Thoracic aorta (tissue), 2 donors: ENCODE measurements at regions not wholly inside any gene's neighbourhood (a gene's known extent, or its start where the extent isn't known, plus 50 kb on each side); places are given as distances from the start of the nearest gene placed in this dataset.

ENCODE experiments used
- ATAC-seq: fragments of 150-250 bp; one replicate; pipeline ENCODE4 v1.8.0; 2017; ENCODE audit warnings: low read depth; ENCODE audit not compliant: insufficient number of reproducible peaks, low FRiP score
- DNase-seq: peaks from one replicate; pipeline ENCODE4 v3.0.0-alpha.2; 2020; ENCODE audit warnings: low spot score
- H3K27ac ChIP-seq, 2 donors: fragments of 200-600 bp; sonication (generic); 1 replicate in 1 of 2; 2 replicates in 1 of 2; pipeline ENCODE4 v1.5.1; 2016; ENCODE audit warnings: mild to moderate bottlenecking in 2 of 2, moderate library complexity in 2 of 2
- H3K27me3 ChIP-seq: fragments of 200-600 bp; sonication (generic); replicated peaks from 2 replicates; pipeline ENCODE4 v1.6.0; 2016; ENCODE audit warnings: mild to moderate bottlenecking; ENCODE audit not compliant: insufficient read depth
- H3K36me3 ChIP-seq: fragments of 200-600 bp; sonication (generic); one replicate; pipeline ENCODE4 v1.5.1; 2016
- H3K4me1 ChIP-seq, 2 donors: fragments of 200-600 bp; sonication (generic); 1 replicate in 1 of 2; 2 replicates in 1 of 2; pipeline versions ENCODE4 v1.5.1 to v1.6.0; 2016; ENCODE audit warnings: low read depth in 2 of 2, mild to moderate bottlenecking in 1 of 2; ENCODE audit not compliant: control insufficient read depth in 1 of 2
- H3K4me3 ChIP-seq: fragments of 200-600 bp; sonication (generic); 2 replicates; pipeline ENCODE4 v1.5.1; 2016; ENCODE audit warnings: mild to moderate bottlenecking
- H3K9me3 ChIP-seq: fragments of 200-600 bp; sonication (generic); 2 replicates; pipeline ENCODE4 v1.5.1; 2016
- TF ChIP-seq, protein P1 (sequence below): fragments of 200-600 bp; sonication (generic); IDR thresholded peaks from one replicate; pipeline ENCODE4 v1.5.1; 2019; ENCODE audit warnings: antibody characterized with exemption

DNA sequence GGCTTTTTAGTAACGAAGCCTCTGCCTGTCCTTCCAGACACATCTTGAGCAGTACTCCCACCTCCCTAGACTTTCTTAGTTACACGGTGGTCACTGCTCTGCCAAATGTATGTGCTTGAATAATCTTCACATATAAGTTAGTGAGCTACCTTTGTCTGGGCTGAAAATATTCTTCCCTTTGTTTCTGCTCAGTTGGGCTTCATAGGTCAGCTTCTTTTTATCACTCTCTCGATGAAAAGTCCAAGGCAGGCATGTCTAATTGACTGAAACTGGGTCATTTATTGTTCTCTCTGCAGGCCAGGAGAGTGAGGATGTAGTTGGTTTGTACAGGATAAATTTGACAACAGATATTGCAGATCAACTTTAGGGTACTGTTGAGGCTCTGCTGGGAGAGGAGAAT is 636.7 kb upstream of the IGFBP3 start:
- Histone ChIP-seq H3K4me1 (no peaks in the 10 kb centered on the region), H3K4me3 (no peak overlapping the region), H3K9me3 (no peaks in the 10 kb centered on the region), H3K27me3 (no peaks in the 10 kb centered on the region), H3K36me3 (no peaks in the 10 kb centered on the region), H3K27ac (no peak overlapping the region)
- TF ChIP-seq, protein P1, sequence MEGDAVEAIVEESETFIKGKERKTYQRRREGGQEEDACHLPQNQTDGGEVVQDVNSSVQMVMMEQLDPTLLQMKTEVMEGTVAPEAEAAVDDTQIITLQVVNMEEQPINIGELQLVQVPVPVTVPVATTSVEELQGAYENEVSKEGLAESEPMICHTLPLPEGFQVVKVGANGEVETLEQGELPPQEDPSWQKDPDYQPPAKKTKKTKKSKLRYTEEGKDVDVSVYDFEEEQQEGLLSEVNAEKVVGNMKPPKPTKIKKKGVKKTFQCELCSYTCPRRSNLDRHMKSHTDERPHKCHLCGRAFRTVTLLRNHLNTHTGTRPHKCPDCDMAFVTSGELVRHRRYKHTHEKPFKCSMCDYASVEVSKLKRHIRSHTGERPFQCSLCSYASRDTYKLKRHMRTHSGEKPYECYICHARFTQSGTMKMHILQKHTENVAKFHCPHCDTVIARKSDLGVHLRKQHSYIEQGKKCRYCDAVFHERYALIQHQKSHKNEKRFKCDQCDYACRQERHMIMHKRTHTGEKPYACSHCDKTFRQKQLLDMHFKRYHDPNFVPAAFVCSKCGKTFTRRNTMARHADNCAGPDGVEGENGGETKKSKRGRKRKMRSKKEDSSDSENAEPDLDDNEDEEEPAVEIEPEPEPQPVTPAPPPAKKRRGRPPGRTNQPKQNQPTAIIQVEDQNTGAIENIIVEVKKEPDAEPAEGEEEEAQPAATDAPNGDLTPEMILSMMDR = no peak
- ATAC-seq (no peak), DNase-seq (no peak)

DNA sequence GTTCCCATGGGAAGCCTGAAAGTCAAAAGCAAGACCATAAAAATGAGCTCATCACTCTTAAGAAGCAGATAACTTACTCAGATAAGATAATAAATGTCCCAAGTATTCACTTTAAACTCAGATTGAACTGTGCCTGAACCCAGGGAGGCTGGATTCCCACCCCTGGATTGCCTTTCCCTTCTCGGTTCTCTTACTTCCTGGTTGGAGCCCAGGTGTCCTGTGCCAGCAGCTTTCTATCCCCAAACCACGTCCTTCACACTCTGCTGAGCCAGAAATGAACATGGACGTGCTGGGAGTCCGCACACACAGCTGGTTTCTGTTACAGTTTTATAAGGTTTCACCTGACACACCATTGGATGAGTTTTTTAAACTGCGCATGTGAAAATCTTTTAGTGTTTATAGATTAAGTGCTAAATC is 636.2 kb upstream of the IGFBP3 start:
- no peak overlapping the region for H3K4me3 ChIP-seq
- no peaks in the 10 kb centered on the region for H3K9me3 ChIP-seq
- no peak overlapping the region for H3K27ac ChIP-seq
- TF ChIP-seq, protein P1 = no peak
- ATAC-seq (no peak), DNase-seq (no peak)
- H3K4me1 ChIP-seq = no peaks in the 10 kb centered on the region
- H3K27me3 ChIP-seq = no peaks in the 10 kb centered on the region
- no peaks in the 10 kb centered on the region for H3K36me3 ChIP-seq

DNA sequence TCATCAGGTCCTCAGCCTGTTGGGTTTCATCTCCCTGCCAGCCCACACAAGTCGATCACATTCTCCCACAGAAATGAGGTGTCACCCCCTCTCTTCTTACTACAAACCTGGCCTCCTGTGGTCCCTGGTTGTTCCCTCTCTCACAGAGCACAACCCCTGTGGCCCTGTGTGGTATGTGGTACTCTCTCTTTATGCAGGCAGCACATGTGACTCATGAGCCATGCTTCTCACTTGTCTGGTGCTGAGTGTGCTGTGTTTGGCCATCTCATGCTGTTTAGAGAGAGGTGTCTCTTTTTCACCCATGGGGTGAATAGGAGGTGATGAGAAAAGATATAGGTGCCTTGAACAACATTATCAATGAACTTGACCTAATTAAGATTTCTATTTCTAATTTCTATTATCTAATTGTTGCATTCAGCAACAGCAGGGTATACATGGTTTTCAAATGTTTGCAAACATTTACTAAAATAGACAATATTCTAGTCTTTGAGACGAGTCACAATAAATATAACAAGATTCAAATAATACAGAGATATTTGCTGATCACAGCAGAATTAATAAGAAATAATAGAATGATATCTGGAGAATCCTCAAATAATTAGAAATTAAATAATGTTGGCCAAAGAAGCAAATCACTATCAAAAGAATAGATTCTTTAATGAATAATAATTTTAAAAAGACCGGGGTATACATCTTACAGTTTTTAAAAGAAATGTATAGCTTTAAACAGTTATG is 633.8 kb upstream of the IGFBP3 start:
- TF ChIP-seq, protein P1 = no peak
- no peak overlapping the region for H3K27ac ChIP-seq
- ATAC-seq (no peak), DNase-seq (no peak)
- no peaks in the 10 kb centered on the region for H3K27me3 ChIP-seq
- no peaks in the 10 kb centered on the region for H3K36me3 ChIP-seq
- no peaks in the 10 kb centered on the region for H3K9me3 ChIP-seq
- no peaks in the 10 kb centered on the region for H3K4me1 ChIP-seq
- H3K4me3 ChIP-seq = no peak overlapping the region

DNA sequence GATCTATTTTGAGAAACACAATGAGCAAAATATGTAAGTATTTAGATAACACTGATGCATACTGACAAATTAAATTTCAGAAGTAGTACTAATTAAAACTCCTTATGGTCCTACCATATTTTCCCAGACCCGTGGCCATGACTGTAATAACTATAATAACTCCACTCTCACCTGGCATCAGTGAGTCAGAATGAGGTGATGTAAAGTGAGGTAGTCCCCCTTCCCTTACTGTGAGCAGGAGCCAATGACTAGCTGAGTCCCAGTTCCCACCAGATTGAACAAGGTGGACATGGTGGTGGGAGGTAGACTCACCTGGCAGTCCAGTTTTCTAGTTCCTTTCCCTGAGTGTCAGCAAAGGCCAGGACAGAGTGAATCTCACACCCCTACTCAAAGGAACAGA is 630.5 kb upstream of the IGFBP3 start:
- Histone ChIP-seq H3K4me3 (no peak overlapping the region), H3K27ac (no peak overlapping the region), H3K4me1 (no peaks in the 10 kb centered on the region), H3K27me3 (no peaks in the 10 kb centered on the region), H3K36me3 (no peaks in the 10 kb centered on the region), H3K9me3 (no peaks in the 10 kb centered on the region)
- ATAC-seq = no peak
- TF ChIP-seq, protein P1 = no peak
- no peak for DNase-seq

DNA sequence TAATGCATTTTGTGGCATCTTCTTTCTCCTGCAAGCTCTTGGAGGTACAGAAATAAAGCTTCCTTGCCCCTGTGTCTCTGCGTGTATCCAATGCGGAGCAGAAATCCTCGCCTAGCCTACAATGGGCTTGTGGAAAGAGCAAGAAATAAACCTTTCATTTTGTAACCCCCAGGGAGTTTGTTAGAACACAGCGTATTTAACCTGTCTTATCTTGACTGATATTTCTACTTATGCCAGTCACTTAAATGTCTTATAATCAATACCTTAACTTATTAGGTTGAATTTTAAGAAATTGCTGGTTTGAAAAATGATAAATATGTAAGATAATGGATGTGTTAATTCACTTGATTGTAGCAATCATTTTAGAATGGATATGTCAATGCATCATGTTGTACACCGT is 629.8 kb upstream of the IGFBP3 start:
- Histone ChIP-seq H3K4me3 (no peak overlapping the region), H3K9me3 (no peaks in the 10 kb centered on the region), H3K27me3 (no peaks in the 10 kb centered on the region), H3K4me1 (no peaks in the 10 kb centered on the region), H3K27ac (no peak overlapping the region), H3K36me3 (no peaks in the 10 kb centered on the region)
- no peak for DNase-seq
- no peak for ATAC-seq
- TF ChIP-seq, protein P1 = no peak
